Fibroblast of the aortic adventitia (primary cell): ENCODE measurements at regions not wholly inside any gene's neighbourhood (a gene's known extent, or its start where the extent isn't known, plus 50 kb on each side); places are given as distances from the start of the nearest gene placed in this dataset.

Source experiments
- DNase-seq: peaks from one replicate; pipeline ENCODE4 v3.0.0-alpha.2; 2010; ENCODE audit warnings: low read depth
- H3K4me3 ChIP-seq: 2 replicates; pipeline ENCODE4 v1.5.1; 2011; ENCODE audit warnings: low read depth, mild to moderate bottlenecking, control low read depth, low read length, moderate library complexity
- TF ChIP-seq, protein P1 (sequence below): IDR thresholded peaks from 2 replicates; pipeline ENCODE4 v1.5.1; 2011; ENCODE audit warnings: mild to moderate bottlenecking, low read length, control low read depth, inconsistent platforms; ENCODE audit not compliant: insufficient read depth

DNA sequence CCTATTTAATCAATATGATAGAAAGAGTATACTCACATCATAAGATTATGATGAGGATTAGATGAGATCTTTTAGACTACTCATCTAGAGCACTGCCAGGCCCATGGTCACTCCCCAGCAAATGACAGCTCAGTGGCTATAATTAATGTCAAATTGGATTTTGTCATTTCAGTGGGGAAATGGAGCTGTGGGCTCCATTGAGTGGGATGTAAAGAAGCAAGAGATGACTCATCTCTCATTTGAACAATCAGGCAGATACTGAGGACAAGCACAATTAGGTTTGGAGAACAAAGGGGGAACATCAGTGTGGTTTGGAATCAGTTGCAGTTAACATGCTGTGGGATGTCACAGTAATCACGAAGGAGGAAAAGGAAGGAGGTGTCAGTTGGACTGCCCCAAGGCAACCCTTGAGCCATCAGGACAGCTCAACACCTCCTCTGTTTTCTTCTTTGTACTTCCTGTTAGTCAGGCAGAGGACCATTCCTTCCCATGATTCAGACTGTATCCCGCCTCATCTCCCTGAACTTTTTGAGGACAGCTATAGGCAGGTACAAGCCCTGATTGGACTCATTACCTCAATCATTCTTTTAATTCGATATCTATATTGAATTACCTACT, 473.7 kb upstream of the ISX start:
- H3K4me3 ChIP-seq: no peak overlapping the region

DNA sequence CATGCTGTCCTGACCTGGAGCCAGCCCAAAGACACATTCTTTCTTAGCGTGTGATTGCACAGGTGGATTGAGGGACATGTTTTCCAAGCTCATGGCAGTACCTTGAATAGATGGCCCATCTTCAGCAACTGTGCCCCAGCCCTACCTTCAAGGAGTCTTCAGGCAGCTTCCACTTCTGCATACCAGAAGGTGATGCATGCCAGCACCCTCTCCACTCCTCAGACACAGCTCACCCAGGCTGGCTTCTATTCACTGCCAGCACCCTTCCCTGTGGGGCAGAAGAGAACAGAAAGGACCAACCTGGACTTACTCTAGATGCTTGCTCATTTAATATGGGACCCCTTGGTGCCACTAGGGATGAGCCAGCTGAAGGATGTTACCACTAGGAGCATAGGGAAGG, 466.4 kb upstream of the ISX start:
- TF ChIP-seq, protein P1, sequence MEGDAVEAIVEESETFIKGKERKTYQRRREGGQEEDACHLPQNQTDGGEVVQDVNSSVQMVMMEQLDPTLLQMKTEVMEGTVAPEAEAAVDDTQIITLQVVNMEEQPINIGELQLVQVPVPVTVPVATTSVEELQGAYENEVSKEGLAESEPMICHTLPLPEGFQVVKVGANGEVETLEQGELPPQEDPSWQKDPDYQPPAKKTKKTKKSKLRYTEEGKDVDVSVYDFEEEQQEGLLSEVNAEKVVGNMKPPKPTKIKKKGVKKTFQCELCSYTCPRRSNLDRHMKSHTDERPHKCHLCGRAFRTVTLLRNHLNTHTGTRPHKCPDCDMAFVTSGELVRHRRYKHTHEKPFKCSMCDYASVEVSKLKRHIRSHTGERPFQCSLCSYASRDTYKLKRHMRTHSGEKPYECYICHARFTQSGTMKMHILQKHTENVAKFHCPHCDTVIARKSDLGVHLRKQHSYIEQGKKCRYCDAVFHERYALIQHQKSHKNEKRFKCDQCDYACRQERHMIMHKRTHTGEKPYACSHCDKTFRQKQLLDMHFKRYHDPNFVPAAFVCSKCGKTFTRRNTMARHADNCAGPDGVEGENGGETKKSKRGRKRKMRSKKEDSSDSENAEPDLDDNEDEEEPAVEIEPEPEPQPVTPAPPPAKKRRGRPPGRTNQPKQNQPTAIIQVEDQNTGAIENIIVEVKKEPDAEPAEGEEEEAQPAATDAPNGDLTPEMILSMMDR: no peak
- no peak overlapping the region for H3K4me3 ChIP-seq
- DNase-seq: no peak

More for the DNA sequence above, 473.7 kb upstream of the ISX start:
- TF ChIP-seq, protein P1: no peak
- no peak for DNase-seq

DNA sequence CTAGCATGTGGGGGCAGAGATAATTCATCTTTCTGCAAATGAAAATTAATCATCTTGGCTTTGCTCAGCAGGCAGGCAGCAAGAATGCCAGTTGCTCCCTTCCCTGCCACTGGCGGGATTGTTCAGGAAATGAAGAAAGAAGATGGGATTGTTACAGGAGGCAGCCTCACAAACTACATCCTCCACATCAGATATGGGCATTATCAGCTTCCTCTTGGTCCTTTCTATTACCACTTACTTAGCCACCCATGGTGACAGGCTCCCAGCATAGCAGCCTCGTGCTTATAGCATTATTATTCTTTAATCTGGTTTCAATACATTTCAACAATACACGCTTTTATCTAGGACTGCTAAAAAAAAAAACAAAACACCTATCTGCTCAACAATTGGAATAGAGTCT, 461.6 kb upstream of the ISX start:
- TF ChIP-seq, protein P1: no peak
- no peak overlapping the region for H3K4me3 ChIP-seq
- DNase-seq: no peak

DNA sequence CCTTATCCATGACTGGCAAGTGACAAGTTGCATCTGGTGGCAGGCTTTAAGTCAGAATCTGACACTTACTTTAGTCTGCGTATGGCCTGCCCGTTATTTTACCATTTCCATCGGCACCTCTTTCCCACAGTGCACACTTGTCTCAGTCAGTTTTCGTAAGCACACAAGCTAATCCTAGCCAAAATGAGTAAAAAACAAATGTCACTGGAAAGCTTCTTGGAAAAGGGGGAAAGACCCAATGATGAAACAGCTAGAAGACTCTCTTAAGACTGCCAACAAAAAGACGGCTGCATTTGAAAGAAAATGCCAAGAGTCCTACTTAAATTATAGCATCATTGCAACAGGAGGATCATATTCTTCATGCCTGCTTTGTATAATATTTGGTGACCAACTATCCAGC, 457.9 kb upstream of the ISX start:
- H3K4me3 ChIP-seq: no peak overlapping the region
- no peak for DNase-seq
- TF ChIP-seq, protein P1: no peak

DNA sequence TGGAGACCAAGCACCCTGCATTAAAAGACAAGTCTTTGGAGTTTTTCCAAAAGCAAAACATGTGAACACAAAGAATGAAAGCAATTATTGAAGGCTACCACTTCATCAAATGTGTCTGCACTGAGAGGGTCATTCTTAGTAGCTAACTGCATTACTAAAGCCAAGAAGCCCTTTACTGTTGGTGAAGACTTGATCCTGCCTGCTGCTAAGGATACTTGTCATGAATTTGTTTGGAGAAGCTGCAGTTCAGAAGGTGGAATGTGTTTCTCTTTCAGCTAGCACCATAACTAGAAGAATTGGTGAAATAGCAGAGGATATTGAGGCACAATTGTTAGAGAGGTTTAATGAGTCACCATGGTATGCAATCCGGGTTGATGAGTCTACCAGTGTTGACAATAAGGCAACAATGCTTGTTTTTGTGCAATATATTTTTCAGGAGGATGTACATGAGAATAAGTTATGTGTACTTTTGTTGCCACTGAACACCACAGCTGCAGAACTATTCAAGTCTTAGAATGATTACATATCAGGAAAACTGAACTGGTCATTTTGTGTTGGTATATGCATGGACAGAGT, 457.3 kb upstream of the ISX start:
- no peak for DNase-seq
- no peak overlapping the region for H3K4me3 ChIP-seq
- TF ChIP-seq, protein P1: no peak

DNA sequence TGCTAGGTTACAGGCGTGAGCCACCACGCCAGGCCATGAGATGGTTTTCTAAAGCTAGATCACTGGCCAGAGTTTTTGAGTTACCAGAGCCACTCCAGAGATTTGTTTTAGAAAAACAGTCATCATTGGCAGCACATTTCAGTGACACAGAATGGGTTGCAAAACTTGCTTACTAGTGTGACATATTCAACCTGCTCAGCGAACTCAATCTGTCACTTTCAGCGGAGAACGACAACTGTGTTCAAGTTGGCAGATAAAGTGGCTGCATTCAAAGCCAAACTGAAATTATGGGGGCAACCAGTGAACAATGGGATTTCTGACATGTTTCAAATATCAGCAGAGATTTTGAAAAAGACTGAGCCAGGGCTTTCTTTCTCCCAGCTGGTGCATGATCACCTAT, 456.3 kb upstream of the ISX start:
- no peak overlapping the region for H3K4me3 ChIP-seq
- TF ChIP-seq, protein P1: no peak
- DNase-seq: no peak

DNA sequence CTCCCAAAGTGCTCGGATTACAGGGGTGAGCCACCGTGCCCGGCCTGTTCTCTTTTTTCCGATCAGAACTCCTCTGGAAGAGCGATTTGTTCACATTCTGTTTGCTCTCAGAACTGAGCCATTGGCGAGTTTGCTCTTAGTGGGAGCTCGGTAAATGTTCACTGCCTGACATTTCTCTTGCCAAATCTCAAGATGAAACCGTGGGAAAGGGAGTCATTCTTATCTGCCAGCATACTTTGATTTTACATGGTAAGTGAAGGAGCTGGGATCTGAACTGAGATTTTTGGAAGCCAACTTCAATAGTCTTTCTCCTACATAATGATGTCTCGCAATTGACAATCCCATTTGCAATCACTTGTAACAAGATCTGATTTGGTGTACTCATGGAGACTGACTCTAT, 445.8 kb upstream of the ISX start:
- TF ChIP-seq, protein P1: no peak
- no peak for DNase-seq
- H3K4me3 ChIP-seq: no peak overlapping the region
